HL-60 (cell line): ENCODE measurements at regions not wholly inside any gene's neighbourhood (a gene's known extent, or its start where the extent isn't known, plus 50 kb on each side); places are given as distances from the start of the nearest gene placed in this dataset.

ENCODE experiments used
- CTCF ChIP-seq: IDR thresholded peaks from one replicate; pipeline ENCODE4 v1.5.1; 2011; ENCODE audit warnings: low read length, control low read depth, inconsistent platforms; ENCODE audit not compliant: insufficient read depth
- POLR2AphosphoS5 ChIP-seq: IDR thresholded peaks from 2 replicates; pipeline ENCODE4 v1.6.1; 2012; ENCODE audit warnings: low read depth

GRCh38 chr13:71240911-71241310 lies 626.1 kb downstream of the DACH1 start:
- TF ChIP-seq CTCF (no peak), POLR2AphosphoS5 (no peak)
